WI38 (cell line): ENCODE measurements at regions not wholly inside any gene's neighbourhood (a gene's known extent, or its start where the extent isn't known, plus 50 kb on each side); places are given as distances from the start of the nearest gene placed in this dataset.

ENCODE experiments used
- H3K4me3 ChIP-seq: 2 replicates; pipeline ENCODE4 v1.5.1; 2011; ENCODE audit warnings: low read depth, mild to moderate bottlenecking, control low read depth, low read length
- TF ChIP-seq, protein P1 (sequence below): IDR thresholded peaks from 2 replicates; pipeline ENCODE4 v1.5.1; 2012; ENCODE audit warnings: low read depth, mild to moderate bottlenecking, control low read depth, low read length

GRCh38 chr4:157572284-157572683, 351.8 kb downstream of the GRIA2 start:
- TF ChIP-seq, protein P1, sequence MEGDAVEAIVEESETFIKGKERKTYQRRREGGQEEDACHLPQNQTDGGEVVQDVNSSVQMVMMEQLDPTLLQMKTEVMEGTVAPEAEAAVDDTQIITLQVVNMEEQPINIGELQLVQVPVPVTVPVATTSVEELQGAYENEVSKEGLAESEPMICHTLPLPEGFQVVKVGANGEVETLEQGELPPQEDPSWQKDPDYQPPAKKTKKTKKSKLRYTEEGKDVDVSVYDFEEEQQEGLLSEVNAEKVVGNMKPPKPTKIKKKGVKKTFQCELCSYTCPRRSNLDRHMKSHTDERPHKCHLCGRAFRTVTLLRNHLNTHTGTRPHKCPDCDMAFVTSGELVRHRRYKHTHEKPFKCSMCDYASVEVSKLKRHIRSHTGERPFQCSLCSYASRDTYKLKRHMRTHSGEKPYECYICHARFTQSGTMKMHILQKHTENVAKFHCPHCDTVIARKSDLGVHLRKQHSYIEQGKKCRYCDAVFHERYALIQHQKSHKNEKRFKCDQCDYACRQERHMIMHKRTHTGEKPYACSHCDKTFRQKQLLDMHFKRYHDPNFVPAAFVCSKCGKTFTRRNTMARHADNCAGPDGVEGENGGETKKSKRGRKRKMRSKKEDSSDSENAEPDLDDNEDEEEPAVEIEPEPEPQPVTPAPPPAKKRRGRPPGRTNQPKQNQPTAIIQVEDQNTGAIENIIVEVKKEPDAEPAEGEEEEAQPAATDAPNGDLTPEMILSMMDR = no peak
- no peak overlapping the region for H3K4me3 ChIP-seq

GRCh38 chr4:157564771-157565170, 344.2 kb downstream of the GRIA2 start:
- TF ChIP-seq, protein P1 = no peak
- H3K4me3 ChIP-seq = no peak overlapping the region

- H3K4me3 ChIP-seq = no peak overlapping the region
- TF ChIP-seq, protein P1 = no peak
These were observed 343.7 kb downstream of the GRIA2 start for GRCh38 chr4:157564218-157564617.

DNA sequence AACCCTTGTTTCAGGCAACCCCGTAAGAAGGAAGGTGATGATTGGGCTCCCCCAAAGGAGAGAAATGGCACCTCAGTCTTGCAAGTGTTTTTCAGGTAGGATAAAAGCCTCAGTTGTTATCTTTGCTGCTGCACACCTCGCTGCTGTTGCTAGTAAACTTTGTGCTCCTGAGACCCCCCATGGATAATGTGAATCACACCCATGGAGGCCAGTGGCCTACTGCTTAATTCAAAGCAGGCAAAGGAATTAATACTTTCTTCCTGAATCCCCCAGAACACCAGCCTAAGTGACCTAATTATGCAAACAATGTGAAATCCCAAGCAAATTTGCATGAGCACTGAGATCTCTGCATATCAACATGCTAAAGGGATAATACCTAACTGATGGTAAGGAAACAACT, 337.5 kb downstream of the GRIA2 start:
- TF ChIP-seq, protein P1 = no peak
- H3K4me3 ChIP-seq = no peak overlapping the region

- TF ChIP-seq, protein P1 = no peak
- no peak overlapping the region for H3K4me3 ChIP-seq
These were observed 329.5 kb downstream of the GRIA2 start for GRCh38 chr4:157550028-157550427.

GRCh38 chr4:157527954-157528353, 307.4 kb downstream of the GRIA2 start:
- TF ChIP-seq, protein P1 = no peak
- H3K4me3 ChIP-seq = no peak overlapping the region

GRCh38 chr4:157521906-157522305, 301.4 kb downstream of the GRIA2 start:
- TF ChIP-seq, protein P1 = no peak
- no peak overlapping the region for H3K4me3 ChIP-seq
